ENCODE measurements at regions not wholly inside any gene's neighbourhood (a gene's known extent, or its start where the extent isn't known, plus 50 kb on each side); places are given as distances from the start of the nearest gene placed in this dataset.

DNA sequence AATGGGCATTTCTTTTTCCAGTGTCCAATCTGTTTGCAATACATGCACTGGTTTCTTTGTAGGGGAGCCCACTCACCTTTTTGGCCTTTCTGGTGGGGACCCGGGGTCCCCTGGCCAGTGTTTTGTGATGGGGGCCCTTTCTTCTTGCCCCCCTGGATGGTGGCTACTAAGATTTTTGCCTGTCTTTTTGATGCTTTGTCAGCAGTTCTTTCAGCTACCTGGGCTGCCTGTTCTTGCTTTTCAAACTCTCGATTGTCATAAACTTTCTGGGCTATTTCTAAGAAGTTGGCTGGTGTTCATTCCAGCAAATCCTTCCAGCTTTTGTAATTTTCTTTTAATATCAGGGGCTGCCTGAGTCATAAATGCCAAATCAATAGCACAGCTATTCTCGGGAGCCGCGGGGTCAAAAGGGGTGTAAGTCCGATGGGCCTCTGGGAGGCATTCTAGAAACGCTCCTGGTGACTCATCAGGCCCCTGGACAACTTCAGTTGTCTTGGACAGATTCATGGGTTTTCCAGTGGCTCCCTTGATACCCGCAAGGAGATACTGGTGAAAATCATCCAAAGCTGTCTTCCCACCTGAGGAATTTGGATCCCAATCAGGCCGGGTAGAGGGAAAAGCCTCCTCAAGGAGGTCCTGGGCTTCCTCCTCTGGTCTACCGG lies 79.0 kb downstream of the PRR15 start:
- TF ChIP-seq EZH2phosphoT487 (IDR thresholded peaks at IDR 0.05; ENCODE audit: unreplicated experiment) (no peak), POLR2AphosphoS5 (IDR thresholded peaks at IDR 0.05; ENCODE audit: low read depth) (no peak), EZH2 (IDR thresholded peaks at IDR 0.05; ENCODE audit: low read depth, unreplicated experiment) (no peak), CREB1 (CRISPR knock-in tag; IDR thresholded peaks at IDR 0.05; ENCODE audit: low read depth) (no peak), JUNB (IDR thresholded peaks at IDR 0.05; ENCODE audit: unreplicated experiment) (no peak)
- TF ChIP-seq, protein P1, sequence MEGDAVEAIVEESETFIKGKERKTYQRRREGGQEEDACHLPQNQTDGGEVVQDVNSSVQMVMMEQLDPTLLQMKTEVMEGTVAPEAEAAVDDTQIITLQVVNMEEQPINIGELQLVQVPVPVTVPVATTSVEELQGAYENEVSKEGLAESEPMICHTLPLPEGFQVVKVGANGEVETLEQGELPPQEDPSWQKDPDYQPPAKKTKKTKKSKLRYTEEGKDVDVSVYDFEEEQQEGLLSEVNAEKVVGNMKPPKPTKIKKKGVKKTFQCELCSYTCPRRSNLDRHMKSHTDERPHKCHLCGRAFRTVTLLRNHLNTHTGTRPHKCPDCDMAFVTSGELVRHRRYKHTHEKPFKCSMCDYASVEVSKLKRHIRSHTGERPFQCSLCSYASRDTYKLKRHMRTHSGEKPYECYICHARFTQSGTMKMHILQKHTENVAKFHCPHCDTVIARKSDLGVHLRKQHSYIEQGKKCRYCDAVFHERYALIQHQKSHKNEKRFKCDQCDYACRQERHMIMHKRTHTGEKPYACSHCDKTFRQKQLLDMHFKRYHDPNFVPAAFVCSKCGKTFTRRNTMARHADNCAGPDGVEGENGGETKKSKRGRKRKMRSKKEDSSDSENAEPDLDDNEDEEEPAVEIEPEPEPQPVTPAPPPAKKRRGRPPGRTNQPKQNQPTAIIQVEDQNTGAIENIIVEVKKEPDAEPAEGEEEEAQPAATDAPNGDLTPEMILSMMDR (conservative IDR thresholded peaks at IDR 0.05; ENCODE audit: low read depth in 2 of 2) = no peak

Measured in GM23338 (cell line).